Stimulated activated memory B cell treated with anti-CD40 and anti-IgM and Interleukin-4, amounts not matched to agents 10 μg/mL and 1 μg/mL and 100 μg/mL, for 72 hours (primary cell): ENCODE measurements at regions not wholly inside any gene's neighbourhood (a gene's known extent, or its start where the extent isn't known, plus 50 kb on each side); places are given as distances from the start of the nearest gene placed in this dataset.
A peak's percentile ranks its signal among the peaks of the same experiment; 100 is the strongest.

ENCODE experiments used
- ATAC-seq: fragments of 150-1000 bp; cut with Tn5 transposase; 2 replicates; pipeline ENCODE4 v1.10.0; 2021
- H3K27ac Mint-ChIP-seq: one replicate; pipeline ENCODE4 v1.8.0; 2022; ENCODE audit warnings: mild to moderate bottlenecking, mixed read lengths
- H3K27me3 Mint-ChIP-seq: one replicate; pipeline ENCODE4 v1.8.0; 2022; ENCODE audit warnings: mixed read lengths
- H3K36me3 Mint-ChIP-seq: one replicate; pipeline ENCODE4 v1.8.0; 2022; ENCODE audit warnings: mixed read lengths
- H3K4me1 Mint-ChIP-seq: one replicate; pipeline ENCODE4 v1.8.0; 2022; ENCODE audit warnings: mixed read lengths
- H3K4me3 Mint-ChIP-seq: one replicate; pipeline ENCODE4 v1.8.0; 2022; ENCODE audit warnings: mild to moderate bottlenecking, moderate library complexity, mixed read lengths
- H3K9me3 Mint-ChIP-seq: one replicate; pipeline ENCODE4 v1.8.0; 2022; ENCODE audit warnings: mixed read lengths

GRCh38 chr2:74051504-74051903, 66.8 kb downstream of the TET3 start:
- Mint-ChIP-seq H3K27ac (no peak overlapping the region), H3K9me3 (no peaks in the 10 kb centered on the region), H3K27me3 (no peaks in the 10 kb centered on the region), H3K4me1 (peaks cover 41% of the 10 kb centered on the region), H3K36me3 (peaks cover 55% of the 10 kb centered on the region), H3K4me3 (no peak overlapping the region)
- no peak for ATAC-seq

DNA sequence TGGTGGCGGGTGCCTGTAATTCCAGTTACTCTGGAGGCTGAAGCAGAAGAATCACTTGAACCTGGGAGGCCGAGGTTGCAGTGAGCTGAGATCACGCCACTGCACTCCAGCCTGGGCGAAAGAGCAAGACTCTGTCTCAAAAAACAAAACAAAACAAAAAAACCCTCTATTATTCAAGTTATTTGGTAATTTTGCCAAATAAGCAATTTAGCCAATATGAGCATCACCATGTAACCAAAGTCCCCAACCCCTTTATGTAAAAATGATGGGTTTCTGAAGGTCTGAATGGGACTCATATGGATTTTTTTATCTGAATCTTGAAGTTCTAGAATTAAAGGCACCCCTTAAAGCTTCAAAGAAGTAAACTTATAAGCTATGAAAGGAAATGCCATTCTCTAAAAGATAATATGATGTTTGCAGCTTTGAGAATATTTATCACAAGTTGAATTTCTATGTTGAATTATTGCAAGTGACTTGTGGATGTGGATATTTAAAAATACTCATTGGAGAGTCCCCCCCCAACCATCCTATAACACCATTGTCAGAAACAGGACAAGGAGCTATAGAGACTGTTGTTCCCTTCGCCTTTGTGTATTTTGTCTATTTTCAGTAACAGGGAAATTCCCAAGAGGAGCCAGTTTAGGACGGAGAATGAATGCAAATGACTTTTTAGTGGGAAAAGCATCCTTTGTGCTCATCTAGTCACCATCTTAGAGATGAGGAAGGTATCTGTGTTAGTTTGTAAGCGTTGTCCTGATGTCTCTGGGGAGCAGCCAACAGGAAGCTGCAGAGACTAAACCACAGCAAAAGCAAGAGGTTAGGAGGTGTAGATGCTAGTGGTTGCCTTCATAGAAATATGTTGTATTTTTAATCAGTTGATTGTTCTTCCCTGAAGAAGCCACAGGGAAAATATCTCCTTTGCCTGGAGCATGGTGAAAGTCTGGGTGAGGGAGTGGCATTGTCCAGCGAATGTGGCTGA, 68.3 kb downstream of the TET3 start:
- H3K27ac Mint-ChIP-seq: peak overlapping the region; percentile 40
- no peaks in the 10 kb centered on the region for H3K9me3 Mint-ChIP-seq
- peak overlapping the region; percentile 10 for H3K4me3 Mint-ChIP-seq
- peak; percentile 87 for ATAC-seq
- no peaks in the 10 kb centered on the region for H3K27me3 Mint-ChIP-seq
- peaks cover 38% of the 10 kb centered on the region for H3K4me1 Mint-ChIP-seq
- H3K36me3 Mint-ChIP-seq: peaks cover 52% of the 10 kb centered on the region

DNA sequence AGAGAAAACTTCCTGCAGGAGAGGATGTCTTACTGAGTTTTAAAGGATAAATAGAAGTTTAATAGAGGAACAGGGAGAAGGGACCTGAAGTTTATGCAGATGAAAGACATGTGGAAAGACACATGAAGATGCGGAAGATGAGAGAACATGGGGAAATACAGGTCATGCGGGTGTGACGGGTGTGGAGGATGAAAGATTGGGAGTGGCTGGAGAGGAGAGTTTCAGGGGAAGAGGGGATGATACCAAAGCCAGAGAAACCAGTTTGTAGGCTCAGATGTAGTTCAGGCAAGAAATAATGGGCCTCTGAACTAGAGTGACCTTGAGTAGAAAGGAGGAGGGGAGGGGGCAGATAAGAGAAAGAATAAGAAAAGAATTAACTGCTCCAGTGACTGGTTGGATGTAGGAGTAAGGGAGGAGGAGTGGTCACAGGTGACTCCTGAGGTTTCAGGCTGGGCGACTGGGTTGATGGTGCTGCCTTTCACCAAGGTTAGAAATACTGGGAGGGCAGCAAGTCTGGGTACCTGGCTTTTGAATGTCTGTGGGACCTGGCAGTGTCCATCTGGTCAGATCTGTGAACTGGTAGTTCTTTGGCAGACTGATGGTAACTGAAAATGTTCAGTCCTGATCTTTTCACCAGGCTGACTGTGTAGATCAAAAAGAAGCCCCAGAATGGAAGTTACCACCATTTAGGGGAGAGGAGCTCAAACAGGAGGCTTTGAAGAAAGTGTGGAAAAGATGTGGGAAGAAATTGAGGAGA, 69.4 kb downstream of the TET3 start:
- peaks cover 43% of the 10 kb centered on the region for H3K36me3 Mint-ChIP-seq
- H3K9me3 Mint-ChIP-seq: no peaks in the 10 kb centered on the region
- no peak overlapping the region for H3K4me3 Mint-ChIP-seq
- ATAC-seq: no peak
- peaks cover 30% of the 10 kb centered on the region for H3K4me1 Mint-ChIP-seq
- H3K27me3 Mint-ChIP-seq: no peaks in the 10 kb centered on the region
- peak overlapping the region; percentile 40 for H3K27ac Mint-ChIP-seq

GRCh38 chr2:74059137-74059775, 74.5 kb downstream of the TET3 start:
- peaks cover 30% of the 10 kb centered on the region for H3K36me3 Mint-ChIP-seq
- H3K27ac Mint-ChIP-seq: no peak overlapping the region
- H3K4me1 Mint-ChIP-seq: peaks cover 11% of the 10 kb centered on the region
- H3K27me3 Mint-ChIP-seq: no peaks in the 10 kb centered on the region
- no peak for ATAC-seq
- no peak overlapping the region for H3K4me3 Mint-ChIP-seq
- no peaks in the 10 kb centered on the region for H3K9me3 Mint-ChIP-seq

DNA sequence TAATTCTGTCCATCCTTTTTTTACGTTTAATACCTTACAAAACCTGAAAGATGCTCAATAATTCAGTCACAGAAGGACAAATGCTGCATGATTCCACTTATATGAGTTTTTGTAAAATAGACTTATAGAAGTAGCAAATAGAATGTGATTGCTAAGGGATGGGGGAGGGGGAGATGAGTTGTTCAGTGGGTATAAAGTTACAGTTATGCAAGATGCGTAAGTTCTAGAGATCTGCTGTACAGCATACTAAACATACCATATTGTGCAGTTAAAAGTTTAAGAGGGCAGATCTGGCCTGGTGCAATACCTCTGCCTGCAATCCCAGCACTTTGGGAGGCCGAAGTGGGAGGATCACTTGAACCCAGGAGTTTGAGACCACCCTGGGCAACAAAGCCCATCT, 78.8 kb downstream of the TET3 start:
- H3K27me3 Mint-ChIP-seq: no peaks in the 10 kb centered on the region
- H3K27ac Mint-ChIP-seq: no peak overlapping the region
- H3K4me1 Mint-ChIP-seq: peaks cover 27% of the 10 kb centered on the region
- peaks cover 31% of the 10 kb centered on the region for H3K36me3 Mint-ChIP-seq
- H3K4me3 Mint-ChIP-seq: no peak overlapping the region
- no peak for ATAC-seq
- H3K9me3 Mint-ChIP-seq: no peaks in the 10 kb centered on the region

GRCh38 chr2:74065456-74065855, 80.7 kb downstream of the TET3 start:
- Mint-ChIP-seq H3K27me3 (no peaks in the 10 kb centered on the region), H3K9me3 (peaks cover 4% of the 10 kb centered on the region), H3K4me3 (no peak overlapping the region), H3K27ac (no peak overlapping the region), H3K36me3 (peaks cover 42% of the 10 kb centered on the region), H3K4me1 (peaks cover 27% of the 10 kb centered on the region)
- no peak for ATAC-seq

DNA sequence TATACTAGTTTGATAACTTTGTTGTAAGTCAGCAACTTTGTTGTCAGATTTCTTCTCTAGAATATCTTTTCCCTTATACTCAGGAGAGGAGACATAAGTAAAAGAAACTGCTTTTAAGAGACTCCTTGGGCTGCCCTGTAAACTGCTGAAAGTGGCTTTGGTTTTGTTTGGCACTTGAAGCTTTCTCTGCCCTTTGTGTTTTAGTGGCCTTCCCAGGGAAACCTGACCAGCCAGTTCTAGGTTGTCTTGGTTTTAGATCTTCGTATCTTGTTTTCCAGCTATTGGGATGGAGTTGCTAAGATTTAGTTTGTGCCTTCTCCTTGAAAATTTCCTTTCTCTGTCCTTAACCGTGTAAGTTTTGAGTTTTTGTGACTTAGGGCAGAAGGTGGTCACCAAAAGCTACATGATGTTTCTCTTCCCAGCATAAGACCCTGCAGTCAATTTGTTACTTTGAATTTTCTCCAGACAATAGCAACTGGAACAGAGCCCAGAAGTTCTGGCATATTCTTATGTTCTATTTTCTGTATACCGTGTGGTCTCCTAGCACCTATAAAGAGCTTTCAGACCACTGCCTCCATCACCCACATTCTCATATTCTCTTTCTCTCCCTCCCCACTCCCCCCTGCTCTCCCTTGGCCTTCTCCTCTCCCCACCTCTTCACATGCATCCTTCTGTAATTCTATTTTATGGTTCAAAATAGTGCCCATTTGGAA, 81.1 kb downstream of the BOLA3 start:
- ATAC-seq: no peak
- Mint-ChIP-seq H3K36me3 (peaks cover 44% of the 10 kb centered on the region), H3K9me3 (peaks cover 4% of the 10 kb centered on the region), H3K27me3 (no peaks in the 10 kb centered on the region), H3K4me3 (no peak overlapping the region), H3K4me1 (peaks cover 27% of the 10 kb centered on the region), H3K27ac (no peak overlapping the region)

- H3K36me3 Mint-ChIP-seq: peaks cover 44% of the 10 kb centered on the region
- H3K4me3 Mint-ChIP-seq: no peak overlapping the region
- no peak overlapping the region for H3K27ac Mint-ChIP-seq
- H3K4me1 Mint-ChIP-seq: peaks cover 27% of the 10 kb centered on the region
- H3K9me3 Mint-ChIP-seq: peaks cover 4% of the 10 kb centered on the region
- H3K27me3 Mint-ChIP-seq: no peaks in the 10 kb centered on the region
- ATAC-seq: no peak
These were observed 80.4 kb downstream of the BOLA3 start for GRCh38 chr2:74067221-74067747.

GRCh38 chr2:74070991-74071390, 76.7 kb downstream of the BOLA3 start:
- no peak for ATAC-seq
- Mint-ChIP-seq H3K9me3 (peaks cover 4% of the 10 kb centered on the region), H3K27me3 (no peaks in the 10 kb centered on the region), H3K4me3 (no peak overlapping the region), H3K4me1 (peaks cover 26% of the 10 kb centered on the region), H3K36me3 (peaks cover 60% of the 10 kb centered on the region), H3K27ac (no peak overlapping the region)

- H3K4me3 Mint-ChIP-seq: no peak overlapping the region
- H3K27me3 Mint-ChIP-seq: no peaks in the 10 kb centered on the region
- H3K4me1 Mint-ChIP-seq: peaks cover 27% of the 10 kb centered on the region
- H3K9me3 Mint-ChIP-seq: peaks cover 4% of the 10 kb centered on the region
- no peak overlapping the region for H3K27ac Mint-ChIP-seq
- peaks cover 63% of the 10 kb centered on the region for H3K36me3 Mint-ChIP-seq
- no peak for ATAC-seq
These were observed 76.3 kb downstream of the BOLA3 start for GRCh38 chr2:74071426-74071825.

GRCh38 chr2:74072565-74072964, 75.1 kb downstream of the BOLA3 start:
- no peak overlapping the region for H3K4me3 Mint-ChIP-seq
- peaks cover 4% of the 10 kb centered on the region for H3K9me3 Mint-ChIP-seq
- ATAC-seq: no peak
- H3K36me3 Mint-ChIP-seq: peaks cover 58% of the 10 kb centered on the region
- no peaks in the 10 kb centered on the region for H3K27me3 Mint-ChIP-seq
- H3K27ac Mint-ChIP-seq: no peak overlapping the region
- H3K4me1 Mint-ChIP-seq: peaks cover 26% of the 10 kb centered on the region

GRCh38 chr2:74074487-74074886, 73.2 kb downstream of the BOLA3 start:
- Mint-ChIP-seq H3K4me1 (peaks cover 22% of the 10 kb centered on the region), H3K36me3 (peaks cover 50% of the 10 kb centered on the region), H3K27me3 (no peaks in the 10 kb centered on the region), H3K27ac (no peak overlapping the region), H3K4me3 (no peak overlapping the region), H3K9me3 (peaks cover 3% of the 10 kb centered on the region)
- no peak for ATAC-seq

DNA sequence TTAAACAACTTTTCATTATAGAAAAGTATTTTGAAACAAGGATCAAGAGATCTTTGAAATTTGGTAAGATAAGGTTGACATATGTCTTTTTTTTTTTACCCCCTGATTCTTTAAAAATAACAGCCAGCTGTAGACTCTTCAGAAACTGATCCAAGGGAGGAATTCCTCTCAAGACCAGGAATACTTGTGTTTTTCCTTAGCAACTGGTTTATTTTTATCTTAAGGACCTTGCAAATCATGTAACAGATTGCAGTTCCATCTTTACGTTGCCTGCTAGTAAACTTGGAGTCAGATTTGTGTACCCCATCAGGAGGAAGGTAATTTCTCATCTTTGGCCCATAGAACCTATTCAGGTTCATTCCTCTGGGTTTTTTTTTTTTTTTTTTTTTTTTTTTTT, 71.6 kb downstream of the BOLA3 start:
- H3K27ac Mint-ChIP-seq: no peak overlapping the region
- ATAC-seq: no peak
- H3K9me3 Mint-ChIP-seq: no peaks in the 10 kb centered on the region
- no peaks in the 10 kb centered on the region for H3K27me3 Mint-ChIP-seq
- H3K4me3 Mint-ChIP-seq: no peak overlapping the region
- H3K4me1 Mint-ChIP-seq: peaks cover 38% of the 10 kb centered on the region
- H3K36me3 Mint-ChIP-seq: peaks cover 44% of the 10 kb centered on the region

- Mint-ChIP-seq H3K9me3 (no peaks in the 10 kb centered on the region), H3K27me3 (no peaks in the 10 kb centered on the region), H3K36me3 (peaks cover 59% of the 10 kb centered on the region), H3K4me3 (no peak overlapping the region), H3K27ac (peak overlapping the region; percentile 43), H3K4me1 (peaks cover 46% of the 10 kb centered on the region)
- no peak for ATAC-seq
These were observed 70.1 kb downstream of the BOLA3 start for GRCh38 chr2:74077636-74078035.
